Prostate gland (tissue), 2 donors: ENCODE measurements at regions not wholly inside any gene's neighbourhood (a gene's known extent, or its start where the extent isn't known, plus 50 kb on each side); places are given as distances from the start of the nearest gene placed in this dataset.

Experiments
- DNase-seq: peaks from one replicate; pipeline ENCODE4 v3.0.0-alpha.2; 2019; ENCODE audit warnings: low spot score
- H3K27ac ChIP-seq, 2 donors: fragments of 200-600 bp; sonication (generic); 2 replicates each; pipeline ENCODE4 v1.5.1; 2017 to 2019
- H3K27me3 ChIP-seq: fragments of 200-600 bp; sonication (generic); replicated peaks from 2 replicates; pipeline ENCODE4 v1.5.1; 2019; ENCODE audit not compliant: insufficient read depth
- H3K36me3 ChIP-seq, 2 donors: fragments of 200-600 bp; sonication (generic); 1 replicate in 1 of 2; 2 replicates in 1 of 2; pipeline versions ENCODE4 v1.5.1 to v1.8.1; 2017 to 2019
- H3K4me1 ChIP-seq: fragments of 200-600 bp; sonication (generic); replicated peaks from 2 replicates; pipeline ENCODE4 v1.5.1; 2019
- H3K4me3 ChIP-seq, 2 donors: fragments of 200-600 bp; sonication (generic); 2 replicates each; pipeline ENCODE4 v1.5.1; 2017 to 2019
- H3K9me3 ChIP-seq: fragments of 200-600 bp; sonication (generic); 2 replicates; pipeline ENCODE4 v1.5.1; 2017
- CTCF ChIP-seq, 4 experiments: fragments of 200-600 bp in 2 of 4; fragments of 450-650 bp in 2 of 4; sonication (generic) in 2 of 4; IDR thresholded peaks; 1 replicate in 3 of 4; 2 replicates in 1 of 4; pipeline ENCODE4 v1.5.1; 2016 to 2019; ENCODE audit warnings: antibody characterized with exemption in 4 of 4, mild to moderate bottlenecking in 2 of 4, moderate library complexity in 2 of 4
- POLR2A ChIP-seq: fragments of 450-650 bp; IDR thresholded peaks from one replicate; pipeline ENCODE4 v1.6.1; 2016; ENCODE audit warnings: antibody characterized with exemption, mild to moderate bottlenecking
- POLR2AphosphoS5 ChIP-seq: sonication (generic); formaldehyde crosslinking; IDR thresholded peaks from one replicate; pipeline ENCODE4 v1.6.1; 2017; ENCODE audit warnings: antibody characterized with exemption
- WGBS: methylation state at CpG from one replicate; pipeline ENCODE4 v1.1.5; 2018; 5-methylcytosine and 5-hydroxymethylcytosine counted together
- intact Hi-C: fragments of 100-400 bp; cut with DNase I; formaldehyde crosslinking; loops from one replicate; pipeline ENCODE4 v1.14.2; 2022

GRCh38 chr3:73137736-73138403 is 76.4 kb downstream of the EBLN2 start:
- DNase-seq: no peak
- intact Hi-C loops: no loop called here
- TF ChIP-seq POLR2AphosphoS5 (no peak), CTCF (IDR thresholded peaks at IDR 0.05) (no peak), POLR2A (no peak)
- no peak overlapping the region for H3K27ac ChIP-seq
- H3K36me3 ChIP-seq: no peaks in the 10 kb centered on the region
- H3K27me3 ChIP-seq: no peaks in the 10 kb centered on the region
- no peaks in the 10 kb centered on the region for H3K9me3 ChIP-seq
- 90% methylated on average over 6 of the region's 6 CpGs for WGBS
- H3K4me3 ChIP-seq: no peak overlapping the region
- H3K4me1 ChIP-seq: no peaks in the 10 kb centered on the region

GRCh38 chr3:73140772-73141442 is 79.4 kb downstream of the EBLN2 start:
- Histone ChIP-seq H3K9me3 (no peaks in the 10 kb centered on the region), H3K4me1 (no peaks in the 10 kb centered on the region), H3K36me3 (no peaks in the 10 kb centered on the region), H3K27me3 (no peaks in the 10 kb centered on the region), H3K4me3 (no peak overlapping the region), H3K27ac (no peak overlapping the region)
- TF ChIP-seq POLR2AphosphoS5: no peak
- TF ChIP-seq CTCF (IDR thresholded peaks at IDR 0.05): no peak
- TF ChIP-seq POLR2A: no peak
- 92% methylated on average over 7 of the region's 7 CpGs for WGBS
- DNase-seq: no peak
- intact Hi-C loops: no loop called here

GRCh38 chr3:73141525-73141924 is 80.1 kb downstream of the EBLN2 start:
- no peak overlapping the region for H3K27ac ChIP-seq
- no peaks in the 10 kb centered on the region for H3K4me1 ChIP-seq
- WGBS: 63% methylated on average over 3 of the region's 3 CpGs
- H3K36me3 ChIP-seq: no peaks in the 10 kb centered on the region
- TF ChIP-seq POLR2A (no peak), POLR2AphosphoS5 (no peak), CTCF (IDR thresholded peaks at IDR 0.05) (no peak)
- intact Hi-C loops: no loop called here
- H3K9me3 ChIP-seq: no peaks in the 10 kb centered on the region
- DNase-seq: no peak
- H3K4me3 ChIP-seq: no peak overlapping the region
- H3K27me3 ChIP-seq: no peaks in the 10 kb centered on the region

GRCh38 chr3:73143401-73143800 is 81.9 kb downstream of the EBLN2 start:
- 88% methylated on average over 4 of the region's 4 CpGs for WGBS
- Histone ChIP-seq H3K36me3 (no peaks in the 10 kb centered on the region), H3K27me3 (no peaks in the 10 kb centered on the region), H3K4me3 (no peak overlapping the region), H3K9me3 (no peaks in the 10 kb centered on the region), H3K27ac (no peak overlapping the region), H3K4me1 (peaks cover 4% of the 10 kb centered on the region)
- intact Hi-C loops: no loop called here
- no peak for TF ChIP-seq POLR2A
- no peak for DNase-seq

- DNase-seq: no peak
- TF ChIP-seq POLR2AphosphoS5 (no peak), CTCF (IDR thresholded peaks at IDR 0.05) (no peak), POLR2A (no peak)
Measured at GRCh38 chr3:73143821-73144237, 82.4 kb downstream of the EBLN2 start.

More at GRCh38 chr3:73143821-73144237, 82.4 kb downstream of the EBLN2 start:
- Histone ChIP-seq H3K27me3 (no peaks in the 10 kb centered on the region), H3K4me1 (peaks cover 4% of the 10 kb centered on the region), H3K9me3 (no peaks in the 10 kb centered on the region), H3K36me3 (no peaks in the 10 kb centered on the region), H3K4me3 (no peak overlapping the region), H3K27ac (no peak overlapping the region)
- WGBS: 30% methylated on average over 4 of the region's 4 CpGs
- intact Hi-C loops: no loop called here
